Nephron progenitor cell (in vitro differentiated cells): ENCODE measurements at regions not wholly inside any gene's neighbourhood (a gene's known extent, or its start where the extent isn't known, plus 50 kb on each side); places are given as distances from the start of the nearest gene placed in this dataset.
"Not testable (repeated sequence)": the region's sequence is repeated elsewhere in the genome, so short reads cannot be mapped to it uniquely, and the experiment has no call there.

Experiments used
- DNase-seq: peaks from one replicate; pipeline ENCODE4 v3.0.0; 2021
- H3K27ac Mint-ChIP-seq: 2 replicates; pipeline ENCODE4 v1.8.0; 2021; ENCODE audit warnings: mild to moderate bottlenecking, moderate library complexity, mixed read lengths
- H3K27me3 Mint-ChIP-seq: 2 replicates; pipeline ENCODE4 v1.8.0; 2021; ENCODE audit warnings: mild to moderate bottlenecking, low read depth, mixed read lengths; ENCODE audit not compliant: poor library complexity
- H3K36me3 Mint-ChIP-seq: 2 replicates; pipeline ENCODE4 v1.8.0; 2021; ENCODE audit warnings: low read depth, mixed read lengths
- H3K4me1 Mint-ChIP-seq: 2 replicates; pipeline ENCODE4 v1.8.0; 2021; ENCODE audit warnings: mixed read lengths
- H3K4me3 Mint-ChIP-seq: 2 replicates; pipeline ENCODE4 v1.8.0; 2021; ENCODE audit warnings: mild to moderate bottlenecking, moderate library complexity, mixed read lengths
- H3K9me3 Mint-ChIP-seq: 2 replicates; pipeline ENCODE4 v1.8.0; 2021; ENCODE audit warnings: mild to moderate bottlenecking, moderate library complexity, mixed read lengths
- TF ChIP-seq, protein P1 (sequence below): fragments of 200-600 bp; sonication (generic); IDR thresholded peaks from 2 replicates; pipeline ENCODE4 v1.5.0; 2021; ENCODE audit warnings: antibody characterized with exemption

DNA sequence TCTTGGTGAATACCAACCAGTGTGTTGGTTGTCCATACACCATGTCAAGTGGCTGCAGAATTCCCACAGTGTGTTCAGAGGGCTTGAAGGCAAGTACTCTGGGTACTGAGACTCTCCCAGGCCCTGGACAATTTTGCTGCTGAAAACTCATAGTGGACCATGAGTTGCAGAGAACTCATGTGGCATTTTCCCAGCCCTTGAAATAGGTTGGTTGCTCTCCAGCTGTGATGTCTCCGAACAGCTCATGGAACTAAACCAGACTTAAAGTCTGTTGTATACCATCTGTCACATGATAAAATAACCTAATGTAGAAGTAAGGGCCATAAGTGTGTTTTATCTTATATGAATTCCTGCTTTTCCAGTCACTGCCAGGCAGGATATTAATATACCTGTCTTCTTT is 67.8 kb downstream of the RGS2 start:
- DNase-seq, result no peak
- TF ChIP-seq, protein P1, sequence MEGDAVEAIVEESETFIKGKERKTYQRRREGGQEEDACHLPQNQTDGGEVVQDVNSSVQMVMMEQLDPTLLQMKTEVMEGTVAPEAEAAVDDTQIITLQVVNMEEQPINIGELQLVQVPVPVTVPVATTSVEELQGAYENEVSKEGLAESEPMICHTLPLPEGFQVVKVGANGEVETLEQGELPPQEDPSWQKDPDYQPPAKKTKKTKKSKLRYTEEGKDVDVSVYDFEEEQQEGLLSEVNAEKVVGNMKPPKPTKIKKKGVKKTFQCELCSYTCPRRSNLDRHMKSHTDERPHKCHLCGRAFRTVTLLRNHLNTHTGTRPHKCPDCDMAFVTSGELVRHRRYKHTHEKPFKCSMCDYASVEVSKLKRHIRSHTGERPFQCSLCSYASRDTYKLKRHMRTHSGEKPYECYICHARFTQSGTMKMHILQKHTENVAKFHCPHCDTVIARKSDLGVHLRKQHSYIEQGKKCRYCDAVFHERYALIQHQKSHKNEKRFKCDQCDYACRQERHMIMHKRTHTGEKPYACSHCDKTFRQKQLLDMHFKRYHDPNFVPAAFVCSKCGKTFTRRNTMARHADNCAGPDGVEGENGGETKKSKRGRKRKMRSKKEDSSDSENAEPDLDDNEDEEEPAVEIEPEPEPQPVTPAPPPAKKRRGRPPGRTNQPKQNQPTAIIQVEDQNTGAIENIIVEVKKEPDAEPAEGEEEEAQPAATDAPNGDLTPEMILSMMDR, result no peak
- no peaks in the 10 kb centered on the region for H3K27me3 Mint-ChIP-seq
- no peaks in the 10 kb centered on the region for H3K9me3 Mint-ChIP-seq
- H3K27ac Mint-ChIP-seq, result no peak overlapping the region
- H3K36me3 Mint-ChIP-seq, result no peaks in the 10 kb centered on the region
- no peak overlapping the region for H3K4me3 Mint-ChIP-seq
- no peaks in the 10 kb centered on the region for H3K4me1 Mint-ChIP-seq

DNA sequence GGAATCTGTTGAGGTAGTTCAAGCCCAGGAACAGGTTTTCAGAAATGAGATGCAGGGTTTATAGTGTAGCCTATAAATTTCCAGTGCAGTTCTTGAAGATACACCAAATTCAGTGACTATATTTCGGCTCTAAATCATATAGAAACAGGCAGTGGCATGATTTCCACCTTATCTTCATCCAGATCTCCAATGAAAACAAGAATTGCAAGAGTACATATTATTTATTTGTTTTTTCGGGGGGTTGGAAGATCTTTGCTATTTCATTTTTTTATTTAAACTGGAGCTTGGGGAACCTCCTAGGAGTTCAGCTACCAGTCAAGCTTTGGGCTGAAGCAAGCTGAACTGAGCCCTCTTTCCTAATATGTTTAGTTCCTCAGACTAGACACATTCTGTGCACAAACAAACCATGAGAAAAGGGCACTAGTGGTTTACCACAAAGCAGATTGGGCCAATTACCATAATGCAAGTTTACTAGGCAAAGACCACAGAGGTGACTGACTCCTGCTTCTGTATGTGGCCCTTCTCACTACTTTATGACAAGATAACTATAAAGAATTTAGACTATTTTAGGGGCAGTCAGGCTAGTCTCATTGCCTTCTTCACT is 68.5 kb downstream of the RGS2 start:
- no peaks in the 10 kb centered on the region for H3K27me3 Mint-ChIP-seq
- H3K4me1 Mint-ChIP-seq, result no peaks in the 10 kb centered on the region
- no peaks in the 10 kb centered on the region for H3K36me3 Mint-ChIP-seq
- H3K27ac Mint-ChIP-seq, result no peak overlapping the region
- DNase-seq, result no peak
- TF ChIP-seq, protein P1, result no peak
- no peak overlapping the region for H3K4me3 Mint-ChIP-seq
- H3K9me3 Mint-ChIP-seq, result no peaks in the 10 kb centered on the region

DNA sequence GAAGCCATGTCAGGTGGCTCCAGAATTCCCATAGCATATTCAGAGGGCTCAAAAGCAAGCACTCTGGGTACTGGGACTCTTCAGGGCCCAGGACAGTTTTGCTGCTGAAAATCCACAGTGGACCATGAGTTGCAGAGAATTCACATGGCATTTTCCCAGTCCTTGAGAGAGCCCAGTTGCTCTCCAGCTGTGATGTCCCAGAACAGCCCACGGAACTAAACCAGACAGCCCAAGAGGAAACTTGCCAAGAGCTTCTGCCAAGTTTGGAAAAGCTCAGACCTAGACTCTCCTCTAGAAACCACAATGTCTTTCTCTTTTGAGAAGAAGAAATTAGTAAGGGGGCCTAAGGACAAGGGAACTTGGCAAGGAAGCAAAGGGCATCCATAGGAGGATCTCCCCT is 69.4 kb downstream of the RGS2 start:
- TF ChIP-seq, protein P1, result no peak
- H3K27ac Mint-ChIP-seq, result no peak overlapping the region
- no peak overlapping the region for H3K4me3 Mint-ChIP-seq
- no peaks in the 10 kb centered on the region for H3K9me3 Mint-ChIP-seq
- no peaks in the 10 kb centered on the region for H3K4me1 Mint-ChIP-seq
- no peaks in the 10 kb centered on the region for H3K36me3 Mint-ChIP-seq
- DNase-seq, result no peak
- H3K27me3 Mint-ChIP-seq, result no peaks in the 10 kb centered on the region

DNA sequence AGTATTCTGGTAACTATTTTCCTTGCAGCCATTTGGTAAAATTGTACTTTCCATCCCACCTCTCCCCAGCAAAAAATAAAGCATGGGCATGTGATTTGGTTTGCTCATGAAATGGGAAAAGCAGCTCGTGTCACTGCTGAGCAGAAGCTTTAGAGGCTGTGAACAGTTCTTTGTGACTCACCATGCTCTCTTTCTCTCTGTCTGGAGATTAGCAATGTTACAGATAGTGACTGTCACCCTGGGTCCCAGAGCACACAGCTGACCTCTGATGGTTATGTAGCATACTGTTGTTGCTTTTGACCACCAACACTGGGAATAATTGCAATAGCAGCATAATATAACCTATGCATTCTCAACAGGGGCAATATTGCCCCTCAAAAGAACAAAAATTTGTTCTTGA is 70.6 kb downstream of the RGS2 start:
- Mint-ChIP-seq H3K27ac (no peak overlapping the region), H3K4me1 (no peaks in the 10 kb centered on the region), H3K9me3 (no peaks in the 10 kb centered on the region), H3K4me3 (no peak overlapping the region), H3K27me3 (no peaks in the 10 kb centered on the region), H3K36me3 (no peaks in the 10 kb centered on the region)
- no peak for DNase-seq
- TF ChIP-seq, protein P1, result no peak

DNA sequence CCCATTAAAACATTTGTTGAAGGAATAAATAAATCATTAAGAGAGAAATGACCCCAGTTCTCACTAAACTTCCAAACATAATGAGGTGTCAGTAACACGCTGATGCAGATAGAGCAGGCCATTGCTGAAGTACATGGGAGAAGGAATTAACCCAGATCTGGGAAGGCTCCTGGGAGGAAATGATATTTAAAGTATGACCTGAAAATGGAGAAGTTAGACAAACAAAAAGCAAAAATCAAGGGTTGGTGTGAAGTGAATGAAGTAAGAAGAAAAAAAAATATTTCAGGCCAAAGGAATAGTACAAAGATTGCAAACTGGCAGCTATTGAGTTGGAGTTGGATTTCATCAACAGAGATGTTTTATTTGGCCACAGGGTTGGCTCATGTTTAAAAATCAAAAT is 71.4 kb downstream of the RGS2 start:
- Mint-ChIP-seq H3K27me3 (no peaks in the 10 kb centered on the region), H3K27ac (no peak overlapping the region), H3K4me3 (no peak overlapping the region), H3K36me3 (no peaks in the 10 kb centered on the region), H3K4me1 (no peaks in the 10 kb centered on the region), H3K9me3 (no peaks in the 10 kb centered on the region)
- TF ChIP-seq, protein P1, result no peak
- DNase-seq, result no peak

DNA sequence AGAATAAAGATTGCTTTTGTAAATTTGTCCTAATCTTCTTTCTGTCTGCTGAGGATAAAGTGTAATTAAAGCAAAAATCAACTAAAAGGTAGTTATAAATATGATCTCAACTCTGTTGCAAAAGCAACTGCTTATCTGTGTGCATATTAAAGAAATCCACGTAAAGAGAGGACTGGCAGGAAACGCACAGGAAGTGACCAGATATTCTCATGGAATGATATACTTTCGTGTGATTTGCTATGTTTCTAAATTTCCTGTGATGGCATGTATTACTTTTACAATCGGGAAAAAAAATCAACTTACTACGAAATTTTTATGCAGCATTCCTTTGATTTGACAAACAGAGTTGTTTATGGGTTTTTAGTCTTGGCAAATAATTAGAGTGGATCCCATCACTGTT is 75.4 kb downstream of the RGS2 start:
- Mint-ChIP-seq H3K27ac (no peak overlapping the region), H3K27me3 (no peaks in the 10 kb centered on the region), H3K4me3 (no peak overlapping the region), H3K4me1 (no peaks in the 10 kb centered on the region), H3K9me3 (no peaks in the 10 kb centered on the region), H3K36me3 (no peaks in the 10 kb centered on the region)
- DNase-seq, result no peak
- TF ChIP-seq, protein P1, result no peak

DNA sequence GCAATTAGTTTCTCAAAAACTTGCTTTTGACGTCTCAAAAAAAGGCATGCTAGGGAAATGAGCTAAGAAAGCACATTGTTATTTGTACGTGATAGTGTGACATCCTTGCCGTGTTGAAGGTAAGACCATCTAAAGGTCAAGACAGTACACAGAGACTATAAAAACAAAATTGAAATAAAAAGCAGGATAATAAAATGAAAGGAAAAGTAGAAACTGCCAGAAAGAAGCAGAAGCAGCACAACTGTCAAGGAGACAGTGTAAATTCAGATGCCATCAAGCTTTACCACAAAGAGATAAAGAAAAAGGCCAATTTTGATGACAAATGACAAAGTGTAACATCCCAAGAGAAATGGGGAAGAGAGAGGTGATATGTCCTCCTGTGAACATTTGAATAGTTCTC is 76.5 kb downstream of the RGS2 start:
- H3K36me3 Mint-ChIP-seq, H3K4me3 Mint-ChIP-seq, DNase-seq, H3K4me1 Mint-ChIP-seq, H3K27me3 Mint-ChIP-seq, H3K27ac Mint-ChIP-seq, H3K9me3 Mint-ChIP-seq: not testable (repeated sequence)
